Kasumi-1 (cell line): ENCODE measurements at regions not wholly inside any gene's neighbourhood (a gene's known extent, or its start where the extent isn't known, plus 50 kb on each side); places are given as distances from the start of the nearest gene placed in this dataset.
A peak's percentile ranks its signal among the peaks of the same experiment; 100 is the strongest.
"Not testable (repeated sequence)": the region's sequence is repeated elsewhere in the genome, so short reads cannot be mapped to it uniquely, and the experiment has no call there.

Source experiments
- DNase-seq, 2 experiments: peaks; one replicate each; lab custom pipeline; 2025; lab: John Stamatoyannopoulos, UW

DNA sequence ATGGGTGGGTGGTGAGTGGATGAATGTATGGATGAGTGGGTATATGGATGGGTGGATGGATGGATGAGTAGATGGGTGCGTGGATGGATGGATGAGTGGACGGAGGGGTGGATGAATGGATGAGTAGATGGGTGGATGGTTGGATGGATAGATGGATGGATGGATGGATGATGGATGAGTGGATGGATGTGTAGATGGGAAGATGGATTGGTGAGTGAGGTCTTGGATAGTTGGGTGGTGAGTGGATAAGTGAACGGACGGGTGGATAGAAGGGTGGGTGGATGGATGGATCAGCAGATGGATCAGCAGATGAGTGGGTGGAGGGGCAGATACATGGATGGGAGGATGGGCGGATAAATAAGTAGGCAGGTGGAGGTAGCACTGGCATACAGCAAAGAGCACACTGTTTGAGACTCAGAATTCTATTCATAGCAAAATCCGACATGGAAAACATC, 163.5 kb downstream of the C9orf50 start:
- DNase-seq = no peak

DNA sequence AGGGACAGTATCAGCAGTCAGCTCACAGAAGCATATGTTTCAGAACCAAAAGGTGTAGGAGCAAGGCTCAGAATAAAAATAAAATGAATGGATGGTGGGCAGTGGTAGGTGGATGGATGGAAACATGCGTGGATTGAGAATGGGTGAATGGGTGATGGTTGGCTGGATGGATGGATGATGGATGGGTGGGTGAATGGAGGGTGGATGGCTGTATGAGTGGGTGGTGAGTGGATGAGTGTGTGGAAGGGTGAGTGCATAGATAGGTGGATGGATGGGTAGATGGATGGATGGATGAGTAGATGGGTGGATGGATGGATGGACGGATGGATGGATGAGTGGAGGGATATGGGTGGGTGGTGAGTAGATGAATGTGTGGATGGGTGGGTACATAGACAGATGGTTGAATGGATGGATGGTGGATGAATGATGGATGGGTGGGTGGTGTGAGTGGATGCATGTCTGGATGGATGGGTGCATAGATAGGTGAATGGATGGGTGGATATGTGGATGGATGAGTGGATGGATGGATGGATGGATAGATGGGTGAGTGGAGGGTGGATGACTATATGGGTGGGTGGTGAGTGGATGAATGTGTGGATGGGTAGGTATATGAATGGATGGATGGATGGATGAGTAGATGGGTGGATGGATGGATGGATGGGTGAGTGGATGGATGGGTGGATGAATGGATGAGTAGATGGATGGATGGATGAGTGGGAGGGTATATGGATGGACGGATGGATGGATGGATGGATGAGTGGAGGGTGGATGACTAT, 164.2 kb downstream of the C9orf50 start:
- no peak for DNase-seq

DNA sequence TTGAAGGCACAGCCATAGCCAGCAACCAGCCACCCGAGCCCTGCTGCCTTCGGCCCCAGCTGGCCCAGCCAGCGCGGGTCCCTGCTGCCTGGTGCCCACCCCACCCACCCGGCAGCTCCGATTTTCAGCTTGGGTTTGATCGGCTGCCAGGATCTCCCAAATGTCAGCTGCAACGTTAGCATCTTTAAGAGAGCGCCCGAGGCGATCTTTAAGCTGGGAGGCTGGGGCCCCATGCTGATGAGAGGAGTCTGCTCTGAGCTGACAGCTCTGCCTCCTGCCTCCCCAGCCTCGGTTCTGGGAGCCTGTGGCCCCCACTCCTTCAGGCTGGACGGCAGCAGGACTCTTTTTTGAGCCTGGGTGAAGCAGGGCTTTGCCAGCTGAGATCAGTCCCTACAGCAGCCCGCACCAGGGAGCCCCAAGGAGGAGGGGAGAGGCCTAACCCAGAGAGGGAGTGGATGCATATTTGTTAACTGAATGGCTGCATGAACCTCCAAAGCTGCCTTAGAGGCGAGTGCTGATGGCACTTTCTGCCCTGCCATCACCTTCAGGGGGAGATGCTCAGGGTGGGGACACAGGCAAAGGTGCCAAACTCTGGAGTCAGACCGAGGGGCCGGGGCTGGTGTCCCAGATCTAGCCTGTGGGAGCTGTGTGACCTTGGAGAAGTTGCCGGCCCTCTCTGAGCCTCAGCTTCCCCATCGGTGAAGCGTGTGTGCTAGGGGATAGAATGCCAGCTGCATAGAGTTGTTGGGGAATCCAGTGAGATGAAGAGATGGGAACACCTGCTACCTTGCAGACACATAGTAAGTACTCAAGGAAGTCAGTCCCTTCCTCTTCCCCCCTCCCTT, 165.5 kb downstream of the C9orf50 start:
- no peak for DNase-seq

DNA sequence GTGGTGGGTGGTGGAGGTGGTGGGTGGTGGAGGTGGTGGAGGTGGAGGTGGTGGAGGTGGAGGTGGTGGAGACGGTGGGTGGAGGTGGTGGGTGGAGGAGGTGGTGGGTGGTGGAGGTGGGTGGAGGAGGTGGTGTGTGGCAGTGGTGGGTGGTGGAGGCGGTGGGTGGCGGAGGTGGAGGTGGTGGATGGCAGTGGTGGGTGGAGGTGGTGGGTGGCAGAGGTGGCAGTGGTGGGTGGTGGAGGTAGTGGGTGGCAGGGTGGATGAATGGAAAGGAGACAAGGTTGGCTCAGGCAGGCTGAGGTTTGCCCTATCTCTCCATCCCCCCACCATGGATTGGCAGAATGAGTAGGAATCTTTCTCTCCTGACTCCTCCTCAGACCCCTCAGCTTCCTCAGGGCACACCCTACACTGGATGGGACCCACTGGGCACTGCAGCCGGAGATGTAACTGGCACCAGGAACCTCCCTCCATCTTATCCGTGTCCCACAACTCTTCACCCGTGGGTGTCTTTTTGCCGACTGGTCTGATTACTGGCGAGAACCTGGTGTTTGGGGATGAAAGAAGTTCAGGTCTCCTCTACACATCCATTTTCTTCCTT, 166.3 kb downstream of the C9orf50 start:
- no peak for DNase-seq

DNA sequence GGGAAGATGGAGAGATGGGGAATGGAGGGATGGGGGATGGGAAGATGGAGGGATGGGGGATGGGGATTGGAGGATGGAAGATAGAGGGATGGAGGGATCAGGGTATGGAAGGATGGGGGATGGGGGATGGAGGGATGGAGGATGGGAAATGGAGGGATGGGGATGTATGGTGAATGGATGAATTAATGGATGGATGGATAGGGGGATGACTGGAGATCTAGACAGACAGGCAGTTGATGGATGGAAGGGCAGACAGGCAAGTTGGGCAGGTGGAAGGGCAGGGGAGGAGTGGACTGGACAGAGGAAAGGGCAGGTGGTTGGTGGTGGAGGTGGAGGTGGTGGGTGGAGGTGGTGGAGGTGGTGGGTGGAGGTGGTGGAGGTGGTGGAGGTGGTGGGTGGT, 167.2 kb downstream of the C9orf50 start:
- no peak for DNase-seq

DNA sequence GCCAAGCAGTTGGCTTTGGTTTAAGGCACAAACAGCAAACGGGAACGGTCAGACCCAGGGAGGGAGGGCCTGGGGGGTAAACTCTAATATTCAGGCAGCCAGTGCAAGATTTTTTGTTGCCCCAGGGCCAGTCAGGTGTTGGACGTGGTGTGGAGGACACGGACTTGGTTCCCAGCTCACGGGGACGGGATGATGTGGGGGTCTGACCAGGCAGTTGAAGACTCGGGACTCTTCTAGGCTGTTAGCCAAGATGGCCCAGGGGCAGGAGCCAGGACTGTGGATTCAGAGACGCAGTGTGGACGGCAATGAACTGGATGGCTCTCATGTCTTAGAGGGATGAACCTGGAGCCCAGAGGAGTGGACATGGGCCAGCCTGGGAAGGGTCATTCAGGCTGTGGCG, 169.2 kb downstream of the C9orf50 start:
- no peak for DNase-seq

DNA sequence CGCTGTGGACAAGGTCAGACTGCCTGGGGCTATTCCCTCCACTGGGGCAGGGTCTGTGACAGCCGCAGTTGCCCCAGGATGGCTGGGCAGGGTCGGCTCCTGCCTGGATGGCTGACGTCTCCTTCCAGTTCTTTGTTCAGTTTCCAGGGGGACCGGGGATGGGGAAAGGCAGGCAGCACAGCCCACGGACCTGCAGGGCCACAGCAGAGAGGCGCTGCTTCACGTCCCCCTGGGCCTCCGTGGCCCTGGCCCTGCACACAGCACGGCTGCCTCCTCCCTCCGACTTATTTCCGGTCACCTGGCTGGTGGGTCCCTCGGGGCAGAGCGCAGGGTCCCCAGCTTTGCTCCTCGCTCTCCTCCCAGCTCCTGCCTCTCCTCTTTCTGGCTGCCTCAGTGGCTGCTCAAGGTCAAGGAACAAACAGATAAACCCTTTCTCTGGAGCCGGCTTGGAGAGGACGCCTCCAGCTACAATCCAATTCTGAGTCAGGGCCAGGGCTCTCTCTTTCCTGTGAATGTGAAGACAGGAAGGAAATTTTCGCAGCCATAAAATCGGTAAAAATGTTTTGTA, 169.7 kb downstream of the C9orf50 start:
- DNase-seq = no peak

DNA sequence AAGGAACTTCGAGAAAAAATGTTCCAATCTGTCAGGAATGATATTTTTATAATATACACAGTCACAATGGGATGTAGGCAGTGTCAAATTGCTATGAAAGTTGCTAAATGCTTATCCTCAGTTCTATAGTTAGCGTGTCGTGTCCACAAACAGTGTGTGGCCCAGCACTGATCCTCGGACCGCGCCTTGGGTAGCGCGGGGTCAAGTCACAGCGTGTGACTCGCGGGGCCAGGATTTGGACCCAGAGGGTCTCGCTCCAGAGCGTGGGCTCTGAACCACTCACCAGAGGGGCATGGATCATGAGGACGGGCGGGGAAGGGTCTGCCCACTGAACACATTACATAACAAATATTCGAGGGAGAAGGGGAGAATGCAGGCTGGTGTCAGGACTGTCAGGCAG, 171.8 kb downstream of the C9orf50 start:
- DNase-seq = no peak

DNA sequence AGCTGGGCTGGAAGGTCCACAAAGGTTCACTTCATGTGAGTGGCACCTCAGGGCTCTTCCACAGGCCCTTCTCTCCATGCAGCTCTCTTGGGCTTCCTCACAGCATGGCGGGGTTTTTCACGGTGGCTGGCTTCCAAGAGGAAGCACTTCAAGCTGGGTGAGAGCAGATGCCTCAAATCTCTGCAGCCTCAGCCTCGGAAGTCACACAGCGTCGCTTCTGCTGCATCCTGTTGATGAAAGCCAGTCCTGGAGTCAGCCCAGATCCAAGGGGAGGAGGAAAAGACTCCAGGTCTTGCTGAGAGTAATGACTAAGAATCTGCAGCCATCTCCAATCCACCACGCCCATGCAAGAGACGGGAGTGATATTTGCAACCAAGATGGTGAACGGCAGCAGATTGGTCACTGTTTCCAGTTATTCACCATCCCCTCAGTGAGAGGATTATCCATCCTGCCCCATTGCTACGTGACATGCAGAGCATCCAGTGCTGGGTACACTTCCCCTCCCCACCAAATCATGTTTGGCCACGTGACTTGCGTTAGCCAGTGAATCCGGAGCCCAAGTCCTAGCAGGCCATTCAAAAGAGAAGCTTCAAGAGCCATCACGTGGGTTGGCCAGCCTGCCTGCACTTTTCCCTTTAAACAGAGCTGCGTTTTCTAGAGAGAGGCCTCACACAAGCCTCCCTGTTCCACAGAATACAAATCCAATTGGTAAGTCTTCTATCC, 173.9 kb downstream of the C9orf50 start:
- no peak for DNase-seq

DNA sequence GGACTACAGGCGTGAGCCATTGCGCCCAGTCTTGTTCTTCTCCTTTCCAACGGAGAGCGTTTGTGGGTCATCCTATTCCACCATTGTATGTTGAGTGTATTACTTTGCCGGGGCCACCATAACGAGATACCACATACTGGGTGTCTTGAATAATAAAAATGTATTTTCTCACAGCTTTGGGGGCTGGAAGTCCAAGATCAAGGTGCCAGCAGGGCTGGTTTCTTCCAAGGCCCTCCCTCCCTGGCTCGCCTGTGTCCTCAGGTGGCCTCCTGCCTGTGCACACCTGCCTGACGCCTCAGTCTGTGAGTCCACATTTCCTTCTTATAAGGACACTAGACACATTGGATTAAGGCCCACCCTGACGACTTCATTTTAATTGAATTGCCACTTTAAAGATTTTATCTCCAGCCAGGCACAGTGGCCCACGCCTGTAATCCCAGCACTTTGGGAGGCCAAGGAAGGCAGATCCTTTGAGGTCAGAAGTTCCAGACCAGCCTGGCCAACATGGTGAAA, 175.1 kb downstream of the C9orf50 start:
- DNase-seq = no peak

DNA sequence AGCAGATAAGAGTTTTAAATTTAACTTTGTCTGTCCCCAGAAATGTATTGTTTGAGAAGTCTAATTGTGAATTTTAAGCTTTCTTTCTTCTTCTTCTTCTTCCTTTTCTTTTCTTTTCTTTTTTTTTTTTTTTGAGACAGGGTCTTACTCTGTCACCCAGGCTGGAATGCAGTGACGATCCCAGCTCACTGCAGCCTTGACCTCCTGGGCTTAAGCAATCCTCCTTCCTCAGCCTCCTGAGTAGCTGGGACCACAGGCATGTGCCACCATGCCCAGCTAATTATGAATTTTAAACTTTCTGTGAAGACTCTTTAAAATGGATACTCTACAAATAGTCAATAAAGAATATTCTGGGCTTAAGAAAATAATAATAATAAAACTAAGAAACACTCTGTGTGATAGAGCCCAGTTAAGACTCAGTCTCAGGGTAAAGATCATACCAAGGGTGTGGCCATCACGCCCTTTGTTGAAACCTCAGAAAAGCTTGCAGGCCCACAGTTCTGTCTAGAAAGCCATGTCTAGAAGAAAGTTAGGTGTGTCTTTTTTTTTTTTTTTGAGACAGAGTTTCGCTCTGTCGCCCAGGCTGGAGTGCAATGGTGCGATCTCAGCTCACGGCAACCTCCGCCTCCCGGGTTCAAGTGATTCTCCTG, 177.3 kb downstream of the C9orf50 start:
- DNase-seq = not testable (repeated sequence)

DNA sequence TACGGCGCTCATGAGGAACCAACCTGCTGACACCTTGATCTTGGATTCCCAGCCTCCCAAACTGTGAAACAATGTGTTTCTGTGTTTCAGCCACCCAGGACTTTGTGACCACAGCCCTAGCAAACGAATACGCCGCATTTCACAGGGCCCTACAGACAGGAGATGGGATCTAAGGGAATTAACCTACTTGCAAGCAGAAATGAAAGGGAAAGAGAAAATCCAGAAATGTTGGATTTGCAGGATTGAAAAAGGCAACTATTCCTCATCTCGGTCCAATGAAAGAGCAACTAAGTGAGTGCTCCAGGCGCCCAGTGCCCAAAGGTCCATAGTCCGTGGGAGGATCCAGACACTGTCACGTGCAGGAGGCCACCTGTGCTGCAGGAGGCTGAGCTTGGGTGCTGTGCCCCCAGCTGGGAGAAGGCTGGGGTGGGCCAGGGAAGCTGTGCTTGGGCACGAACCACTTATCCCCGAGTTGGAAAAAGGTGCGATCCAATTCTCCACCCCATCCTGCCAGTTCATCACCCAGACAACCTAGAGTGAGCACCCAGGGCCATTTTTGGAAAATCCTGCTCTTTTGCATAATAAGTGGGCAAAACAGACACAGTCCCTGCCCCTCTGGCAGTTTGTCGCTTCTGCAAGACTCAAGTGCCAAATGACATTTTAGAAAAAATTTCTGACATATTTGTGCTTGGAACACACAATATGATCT, 177.9 kb downstream of the C9orf50 start:
- DNase-seq = no peak

DNA sequence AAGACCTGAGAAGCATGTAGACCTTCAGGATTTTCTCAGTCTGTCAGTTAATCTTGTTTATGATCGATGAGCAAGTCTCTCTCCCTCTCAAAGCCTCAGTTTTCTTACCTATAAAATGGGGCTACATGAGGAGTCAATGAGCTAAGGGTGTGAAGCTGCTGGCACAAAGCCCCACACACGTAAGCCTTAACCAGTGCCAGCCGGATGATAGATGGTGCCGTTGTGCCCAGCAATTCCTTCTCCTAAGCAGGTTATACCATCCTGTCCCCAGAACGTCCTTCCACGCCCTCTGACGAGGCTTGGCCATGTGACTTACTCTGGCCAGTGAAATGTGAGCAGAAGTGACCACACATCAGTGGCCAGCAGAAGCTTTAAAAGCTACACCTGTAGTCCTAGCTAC, 179.0 kb downstream of the C9orf50 start:
- DNase-seq = no peak

DNA sequence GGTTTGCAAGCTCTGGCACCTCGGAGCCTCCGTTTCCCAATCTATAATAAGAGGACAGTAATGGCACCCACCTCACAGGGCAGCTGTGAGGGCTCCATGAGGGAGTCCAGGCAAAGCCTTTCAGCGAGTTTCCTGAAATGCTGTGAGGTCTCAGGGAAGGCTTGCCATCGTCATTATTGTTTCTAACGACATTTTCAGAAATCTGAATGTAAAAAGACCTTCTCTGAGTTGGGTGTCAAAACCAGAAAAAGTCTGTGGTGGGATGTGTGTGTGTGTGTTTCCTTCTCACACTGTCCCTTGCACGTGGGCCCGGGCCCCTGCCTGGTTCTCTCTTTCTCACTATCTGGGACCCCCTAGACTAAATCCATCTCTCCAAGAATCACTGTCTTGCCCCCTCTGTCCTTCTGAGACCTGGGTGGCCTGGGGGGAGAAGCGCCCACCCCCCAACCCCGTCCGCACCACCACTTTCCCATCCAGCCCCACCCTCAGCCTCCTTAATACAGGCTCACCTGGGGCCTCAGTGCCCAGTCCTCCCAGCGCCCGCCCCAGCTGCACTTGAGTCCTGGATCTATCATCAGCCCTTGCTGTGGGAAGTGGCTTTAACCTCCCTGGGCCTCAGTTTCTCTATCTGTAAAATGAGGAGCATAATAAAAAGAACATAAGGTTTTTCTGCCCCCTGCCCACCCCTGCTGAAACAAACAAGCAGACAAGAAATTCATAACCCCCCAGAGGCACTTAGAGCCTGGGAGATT, 180.3 kb downstream of the C9orf50 start:
- no peak for DNase-seq

DNA sequence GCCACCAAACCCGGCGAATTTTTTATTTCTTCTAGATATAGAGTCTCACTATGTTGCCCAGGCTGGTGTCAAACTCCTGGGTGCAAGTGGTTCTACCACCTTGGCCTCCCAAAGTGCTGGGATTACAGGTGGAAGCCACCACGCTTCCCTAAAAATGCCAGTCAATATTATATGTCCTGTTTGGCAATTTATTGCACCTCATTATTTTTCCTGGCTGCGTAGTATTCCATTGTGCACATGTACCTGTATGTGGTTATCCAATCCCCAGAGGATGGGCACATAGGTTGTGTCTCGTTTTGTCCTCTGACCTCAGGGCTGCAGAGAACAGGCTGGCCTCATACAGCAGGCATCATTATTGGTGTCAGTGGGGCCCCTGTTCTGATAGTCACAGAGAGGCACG, 181.7 kb downstream of the C9orf50 start:
- DNase-seq = no peak

DNA sequence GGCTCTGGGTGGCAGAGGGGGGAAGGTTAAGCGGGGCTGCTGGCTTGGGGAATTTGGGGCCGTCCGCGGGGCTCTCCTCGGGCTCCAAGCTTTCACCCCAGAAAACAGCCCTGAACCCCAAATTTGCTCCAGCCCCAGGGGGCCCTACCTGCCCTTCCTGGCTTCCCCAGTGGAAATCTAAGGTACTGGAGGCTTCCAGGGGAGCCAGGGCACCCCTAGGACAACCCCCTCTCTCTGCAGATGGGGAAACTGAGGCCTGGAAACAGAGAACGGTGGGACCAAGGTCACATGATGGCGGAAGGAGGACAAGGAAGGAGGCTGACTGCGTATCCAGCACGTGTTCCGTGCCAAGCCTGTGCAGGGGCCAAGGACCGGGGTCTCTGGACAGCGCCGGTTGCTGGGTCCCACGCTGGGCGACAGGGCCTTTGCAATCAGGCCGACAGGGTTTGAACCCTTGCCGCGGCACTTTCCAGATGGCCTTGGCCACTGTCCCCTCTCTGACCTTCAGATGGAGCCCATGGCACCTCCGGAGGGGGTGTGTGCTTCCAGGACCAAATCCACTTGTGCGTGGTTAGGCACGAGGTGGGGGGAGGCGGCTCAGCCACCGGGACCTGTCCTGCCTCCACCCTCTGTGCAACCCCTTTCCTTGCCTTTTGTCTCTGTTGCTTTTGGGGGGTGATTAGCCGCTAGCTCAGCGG, 183.1 kb downstream of the C9orf50 start:
- no peak for DNase-seq

DNA sequence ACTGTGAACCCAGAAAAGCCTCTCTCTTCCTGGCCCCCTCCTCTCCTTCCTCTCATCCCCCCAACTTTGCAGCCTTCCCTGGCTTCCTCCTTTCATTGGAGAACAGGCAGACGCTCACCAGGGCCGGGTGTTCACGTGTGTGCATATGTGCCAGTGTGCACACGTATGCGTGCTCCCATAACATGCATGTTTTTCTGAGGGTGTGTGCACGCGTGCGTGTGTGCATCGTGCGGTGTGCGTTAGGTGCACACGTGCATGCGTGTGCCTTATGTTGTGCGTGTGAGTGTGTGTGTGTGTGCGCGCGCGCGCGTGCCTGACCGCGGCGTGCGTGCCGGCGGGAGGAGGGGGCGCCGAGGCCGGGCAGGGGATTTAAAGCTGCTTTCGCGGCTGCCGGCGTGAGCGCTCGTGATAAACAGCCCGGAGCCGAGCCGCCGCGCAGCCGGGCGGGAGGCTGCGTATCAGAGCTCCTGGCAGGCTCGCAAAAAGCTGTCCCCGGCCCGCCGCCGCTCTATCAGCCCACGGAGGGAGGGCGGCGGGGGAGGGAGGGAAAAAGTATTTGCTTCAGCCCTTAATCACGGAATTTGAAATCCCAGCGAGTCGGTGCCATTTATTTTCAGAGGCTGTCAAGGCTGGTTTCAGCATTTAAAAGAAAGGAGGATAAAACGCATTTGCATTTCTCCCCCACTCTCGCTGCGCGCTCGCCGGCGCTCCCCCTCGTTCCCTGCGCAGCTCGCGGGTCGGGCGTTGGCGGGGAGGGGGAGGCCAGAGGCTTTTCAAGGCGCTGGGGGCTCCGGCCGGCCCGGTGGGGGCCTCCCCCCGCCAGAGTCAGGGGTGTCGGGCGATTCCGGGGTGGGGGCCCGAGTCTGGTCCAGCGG, 183.9 kb downstream of the C9orf50 start:
- peak in 1 of 2 experiments; percentile 43 for DNase-seq
